GM21447 (cell line): ENCODE measurements at regions not wholly inside any gene's neighbourhood (a gene's known extent, or its start where the extent isn't known, plus 50 kb on each side); places are given as distances from the start of the nearest gene placed in this dataset.
"Not testable (repeated sequence)": the region's sequence is repeated elsewhere in the genome, so short reads cannot be mapped to it uniquely, and the experiment has no call there.

Experiments
- ATAC-seq: cut with Tn5 transposase; IDR thresholded peaks from one replicate; pipeline ENCODE4 v1.9.1; 2021; ENCODE audit not compliant: unreplicated experiment

DNA sequence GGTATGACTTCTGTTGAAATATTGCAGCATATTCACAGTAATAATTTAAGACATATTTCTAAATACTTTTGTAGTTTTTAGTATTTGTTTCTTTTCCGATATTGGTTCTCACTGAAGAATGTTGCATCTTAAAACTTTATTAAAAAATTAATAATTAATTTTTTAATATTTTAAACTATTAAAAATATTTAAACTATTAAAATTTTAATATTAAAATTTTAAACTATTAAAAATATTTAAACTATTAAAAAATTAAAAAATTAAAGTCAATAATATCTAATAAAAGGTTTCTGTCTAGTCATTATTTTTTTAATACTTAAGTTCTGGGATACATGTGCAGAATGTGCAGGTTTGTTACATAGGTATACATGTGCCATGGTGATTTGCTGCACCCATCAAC, 149.3 kb upstream of the CCNH start:
- ATAC-seq: no peak

DNA sequence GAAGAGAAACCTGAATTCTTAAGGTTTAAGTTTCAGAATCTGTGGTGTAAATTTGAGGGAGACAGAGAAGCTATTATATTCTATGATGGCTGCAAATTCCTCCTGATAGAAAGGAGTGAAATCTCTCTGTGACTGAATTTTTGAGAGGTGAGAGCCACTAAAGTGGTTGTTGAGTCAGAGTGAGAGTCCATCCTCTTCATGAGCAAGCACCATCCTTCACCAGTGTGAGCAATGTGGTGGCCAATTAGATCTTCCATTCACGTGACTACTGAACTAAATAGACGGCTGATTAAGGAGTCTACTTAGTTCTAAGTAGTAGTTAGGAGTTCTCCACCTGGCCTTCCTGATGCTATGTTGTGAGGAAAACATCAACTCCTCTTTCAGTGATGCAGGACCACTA, 147.8 kb upstream of the CCNH start:
- ATAC-seq: no peak

DNA sequence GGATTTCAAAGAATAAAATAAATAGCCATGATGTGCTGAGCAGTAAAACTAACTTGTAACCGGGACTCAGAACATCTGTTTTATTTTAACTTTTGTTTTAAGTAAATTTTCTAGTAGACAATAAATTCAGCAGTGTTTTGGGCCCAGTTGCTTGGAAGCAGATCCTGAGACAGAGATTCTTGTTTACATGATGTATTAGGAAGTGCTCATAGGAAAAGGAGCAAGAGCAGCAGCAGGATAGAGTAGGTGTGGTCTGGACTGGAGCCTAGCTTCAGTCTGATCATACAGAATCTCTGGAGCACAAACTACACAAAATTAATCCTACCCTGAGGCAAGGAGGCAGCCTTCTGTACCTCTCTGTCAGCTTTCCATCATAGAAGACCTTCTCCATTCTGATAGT, 139.2 kb upstream of the CCNH start:
- no peak for ATAC-seq

DNA sequence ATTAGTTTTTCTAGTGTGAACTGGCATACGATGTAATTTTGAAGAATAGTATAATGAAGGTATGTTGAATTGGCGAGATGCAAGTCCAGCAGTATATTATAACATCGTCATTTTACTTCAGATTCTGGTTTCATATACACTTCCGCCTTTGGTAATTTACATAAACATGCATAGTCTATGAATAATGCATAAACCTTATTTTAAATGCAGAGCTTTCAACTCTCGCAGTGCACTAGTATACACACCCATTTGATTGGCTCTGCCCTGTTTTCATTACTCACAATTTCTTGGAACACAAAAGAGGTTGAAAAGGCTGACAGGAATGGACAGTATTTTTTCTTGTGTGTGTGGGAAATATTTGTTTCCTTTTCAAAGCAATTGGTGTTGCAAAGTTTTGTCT, 128.9 kb upstream of the CCNH start:
- ATAC-seq: no peak

DNA sequence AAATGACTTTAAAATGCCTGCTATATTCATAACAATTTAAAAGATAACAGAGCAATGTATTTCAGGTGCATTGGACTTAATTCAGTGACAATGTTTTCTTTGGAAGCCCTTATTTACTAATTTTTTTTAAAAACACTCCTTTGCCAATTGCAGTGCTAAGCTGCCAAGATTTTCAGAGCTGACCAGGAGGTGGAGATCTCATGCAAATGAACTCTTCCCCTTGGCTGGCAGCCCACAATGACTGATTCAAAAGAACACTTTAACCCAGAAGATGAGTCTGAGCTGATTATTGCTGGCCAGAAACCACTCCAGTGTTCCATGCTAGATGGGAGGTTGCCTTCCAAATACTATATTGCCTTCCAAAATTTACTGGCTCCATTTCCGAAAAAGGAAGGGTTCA, 128.3 kb upstream of the CCNH start:
- ATAC-seq: no peak

DNA sequence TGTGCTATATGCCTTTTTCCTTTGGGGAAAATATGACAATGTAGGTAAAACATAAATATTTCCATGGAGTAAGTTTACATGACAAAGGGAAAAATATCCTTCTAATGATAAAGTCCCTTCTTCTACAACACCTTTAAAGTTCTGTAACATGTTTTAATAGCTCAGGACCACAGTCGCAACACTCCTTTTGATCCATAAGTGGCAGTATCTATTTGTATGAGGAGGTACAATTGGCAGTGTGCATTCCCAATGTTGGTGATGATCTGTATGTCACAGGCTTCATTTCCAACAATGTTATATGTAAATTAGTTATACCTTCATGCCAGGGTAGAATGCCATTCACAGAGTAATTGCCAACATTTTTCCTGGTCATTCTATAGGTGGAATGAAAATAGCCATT, 127.1 kb upstream of the CCNH start:
- ATAC-seq: no peak

DNA sequence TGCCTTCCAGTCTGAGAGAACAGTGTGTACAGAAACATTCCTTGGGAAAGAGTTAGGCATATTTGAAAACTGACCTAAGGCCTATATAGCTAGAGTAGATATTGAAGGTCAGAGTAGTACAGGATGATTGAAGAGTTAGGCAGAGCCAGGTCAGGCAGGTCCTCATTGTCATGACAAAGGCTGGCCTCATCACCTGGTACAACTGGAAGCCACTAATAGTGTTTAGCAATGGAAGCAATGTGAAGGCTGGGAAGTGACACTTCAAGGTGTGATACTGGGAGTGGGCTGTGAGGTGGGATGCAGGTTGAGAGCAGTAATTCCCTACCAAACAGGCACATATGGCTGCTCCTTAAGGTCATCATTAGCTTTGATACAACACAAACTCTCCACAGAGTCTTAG, 123.6 kb upstream of the CCNH start:
- ATAC-seq: no peak

DNA sequence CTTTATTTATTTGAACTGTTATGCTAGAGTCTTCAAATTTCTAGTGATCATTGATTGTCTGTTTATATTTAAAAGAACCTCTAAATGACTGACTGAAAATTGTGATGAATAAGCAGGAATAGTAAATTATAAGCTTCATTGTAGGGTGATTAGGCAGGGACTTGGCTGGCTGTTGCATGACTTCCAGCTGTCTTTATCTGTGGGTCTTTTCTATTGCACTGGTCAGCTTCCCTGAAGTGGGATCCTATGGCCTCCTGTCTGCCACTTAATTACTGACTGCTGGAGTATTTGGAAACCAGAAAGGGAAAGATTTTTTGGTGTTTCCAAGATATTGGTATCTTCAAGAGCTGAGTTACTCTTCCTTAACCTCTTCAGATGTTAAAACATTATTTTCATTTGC, 123.0 kb upstream of the CCNH start:
- no peak for ATAC-seq

DNA sequence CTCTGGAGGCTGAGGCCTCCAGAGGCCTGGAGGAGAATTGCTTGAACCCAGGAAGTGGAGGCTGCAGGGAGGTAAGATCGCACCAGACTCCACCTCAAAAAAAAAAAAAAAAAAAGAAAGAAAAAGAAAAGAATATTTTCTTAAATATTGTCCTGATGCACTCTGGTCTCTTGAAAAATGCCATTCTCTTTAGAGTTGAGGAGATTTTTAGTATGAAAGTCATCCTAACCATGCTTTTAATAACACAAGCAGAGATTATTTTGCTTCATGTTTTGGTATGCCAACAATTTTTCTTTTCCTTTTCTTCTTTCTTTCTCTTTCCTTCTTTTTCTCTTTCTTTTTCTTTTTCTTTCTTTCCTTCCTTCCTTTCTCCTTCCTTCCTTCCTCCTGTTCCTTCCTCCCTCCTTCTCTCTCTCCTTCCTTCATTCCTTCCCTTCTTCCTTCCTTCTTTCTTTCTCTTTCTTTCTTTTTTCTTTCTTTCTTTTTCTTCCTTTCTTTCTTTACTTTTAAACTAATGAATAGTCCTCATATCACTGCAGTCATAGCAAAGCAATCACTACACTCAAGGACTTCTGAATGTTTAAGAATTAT, 116.9 kb upstream of the CCNH start:
- ATAC-seq: no peak

DNA sequence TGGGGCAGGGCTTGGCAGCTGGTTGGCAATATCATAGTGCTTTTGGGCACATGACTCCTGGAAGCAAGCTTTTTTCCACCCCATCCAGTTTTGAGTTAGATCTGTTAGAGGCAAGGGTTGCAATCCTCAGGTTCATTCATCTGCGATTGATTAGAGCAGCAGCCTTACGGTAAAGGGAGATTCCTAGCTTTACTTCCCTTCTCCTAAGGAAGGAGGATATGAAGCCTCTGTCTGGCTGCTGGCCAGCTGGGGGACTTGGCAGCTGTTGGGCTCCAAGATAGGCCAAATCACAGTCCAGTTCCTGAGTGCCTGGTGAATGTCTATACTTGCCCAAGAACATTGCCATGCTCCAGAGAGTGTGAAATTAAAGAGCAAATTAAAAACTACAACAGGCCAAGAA, 113.4 kb upstream of the CCNH start:
- ATAC-seq: no peak

DNA sequence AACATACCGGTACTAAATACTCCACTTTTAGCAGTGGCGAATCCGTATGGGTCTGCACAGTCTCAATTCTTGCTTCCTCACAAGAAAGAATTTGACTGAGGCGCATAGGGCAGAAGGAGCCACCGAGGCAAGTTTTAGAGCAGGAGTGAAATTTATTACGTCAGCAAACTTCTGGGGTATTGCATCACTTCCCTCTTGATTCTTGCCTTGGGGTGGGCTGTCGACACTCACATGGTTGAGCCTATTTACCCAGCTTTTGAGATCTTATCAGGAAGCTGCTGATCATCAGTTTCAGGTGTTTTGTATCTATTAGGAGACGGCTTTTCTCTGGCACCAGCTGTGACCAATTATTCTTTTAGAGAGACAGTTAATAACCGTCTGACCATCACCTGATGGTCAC, 111.5 kb upstream of the CCNH start:
- no peak for ATAC-seq

DNA sequence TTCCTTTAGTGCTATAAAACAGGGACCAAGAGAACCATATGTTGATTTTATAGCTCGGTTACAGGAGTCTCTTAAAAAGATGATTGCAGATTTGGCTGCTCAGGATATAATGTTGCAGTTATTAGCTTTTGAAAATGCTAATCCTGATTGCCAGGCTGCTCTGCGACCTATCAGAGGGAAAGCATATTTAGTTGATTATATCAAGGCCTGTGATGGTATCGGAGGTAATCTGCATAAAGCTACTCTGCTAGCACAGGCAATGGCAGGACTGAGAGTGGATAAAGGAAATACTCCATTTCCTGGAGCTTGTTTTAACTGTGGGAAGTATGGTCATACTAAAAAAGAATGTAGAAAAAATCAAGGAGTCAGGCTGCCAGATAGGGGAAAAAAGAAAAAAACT, 99.0 kb upstream of the CCNH start:
- ATAC-seq: not testable (repeated sequence)

DNA sequence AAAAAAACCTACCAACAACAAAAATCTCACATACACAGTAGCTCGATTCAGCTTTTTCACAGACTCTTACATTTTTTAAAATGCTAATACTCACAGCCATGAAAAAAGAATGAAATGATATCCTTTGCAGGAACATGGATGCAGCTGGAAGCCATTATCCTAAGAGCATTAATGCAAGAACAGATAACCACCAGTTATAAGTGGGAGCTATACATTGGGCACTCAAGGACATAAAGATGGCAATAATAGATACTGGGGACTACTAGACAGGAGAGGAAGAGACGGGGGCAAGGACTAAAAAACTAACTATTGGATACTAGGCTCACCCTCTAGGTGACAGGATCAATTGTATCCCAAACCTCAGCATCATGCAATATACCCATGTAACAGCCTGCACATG, 90.3 kb upstream of the CCNH start:
- ATAC-seq: no peak

DNA sequence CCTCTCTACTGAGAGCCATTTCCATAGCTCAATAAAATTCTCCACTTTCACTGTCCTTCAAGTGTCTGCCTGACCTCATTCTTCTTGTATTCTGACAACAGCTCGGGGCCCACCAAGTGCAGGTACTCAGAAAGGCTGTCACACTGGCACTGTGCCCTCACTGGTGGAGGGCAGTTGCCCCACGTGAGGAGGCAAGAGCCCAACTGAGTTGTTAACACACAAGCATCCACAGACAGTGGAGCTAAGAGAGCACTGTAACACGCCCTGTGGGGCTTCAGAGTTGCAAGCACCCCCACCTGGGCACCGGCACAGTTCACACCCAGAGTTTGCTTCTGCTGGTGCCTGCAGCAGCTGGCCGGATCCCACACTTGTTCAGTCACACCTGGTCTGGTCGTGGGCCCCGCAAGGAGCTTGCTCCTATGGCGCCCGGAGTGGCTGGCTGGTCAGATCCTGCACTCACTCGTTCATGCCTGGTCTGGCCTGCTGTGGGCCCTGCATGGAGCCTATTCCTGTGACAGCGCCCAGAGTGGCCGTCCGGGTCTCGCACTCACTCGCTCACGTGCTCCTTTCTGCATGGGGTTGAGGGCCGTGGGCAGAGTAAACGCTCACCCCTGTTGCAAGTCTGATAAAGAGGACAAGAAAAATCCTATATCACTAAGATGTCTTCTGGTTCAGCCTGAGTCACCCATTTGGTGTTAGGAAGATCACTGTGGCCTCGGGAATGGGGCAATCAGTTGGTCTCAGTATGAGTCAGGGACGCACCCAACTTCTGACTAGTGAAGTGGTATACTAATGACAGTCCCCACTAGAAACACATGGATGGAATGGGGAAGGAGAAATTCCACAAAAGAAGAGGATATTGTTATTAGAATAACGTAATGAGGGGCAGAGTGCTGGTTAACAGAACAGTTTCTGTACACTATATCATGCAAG, 87.0 kb upstream of the CCNH start:
- no peak for ATAC-seq
